Endothelial cell (in vitro differentiated cells): ENCODE measurements at regions not wholly inside any gene's neighbourhood (a gene's known extent, or its start where the extent isn't known, plus 50 kb on each side); places are given as distances from the start of the nearest gene placed in this dataset.

Experiments
- DNase-seq: peaks from one replicate; pipeline ENCODE4 v3.0.0; 2021; ENCODE audit warnings: low spot score
- H3K27ac Mint-ChIP-seq: one replicate; pipeline ENCODE4 v1.8.0; 2021; ENCODE audit warnings: mixed read lengths, inconsistent platforms; ENCODE audit not compliant: unreplicated experiment
- H3K27me3 Mint-ChIP-seq: one replicate; pipeline ENCODE4 v1.8.0; 2021; ENCODE audit warnings: mild to moderate bottlenecking, moderate library complexity, mixed read lengths, inconsistent platforms; ENCODE audit not compliant: unreplicated experiment
- H3K36me3 Mint-ChIP-seq: one replicate; pipeline ENCODE4 v1.8.0; 2021; ENCODE audit warnings: mild to moderate bottlenecking, low read depth, mixed read lengths, inconsistent platforms; ENCODE audit not compliant: unreplicated experiment
- H3K4me1 Mint-ChIP-seq: one replicate; pipeline ENCODE4 v1.8.0; 2021; ENCODE audit warnings: mild to moderate bottlenecking, mixed read lengths, inconsistent platforms; ENCODE audit not compliant: unreplicated experiment
- H3K4me3 Mint-ChIP-seq: one replicate; pipeline ENCODE4 v1.8.0; 2021; ENCODE audit warnings: mild to moderate bottlenecking, mixed read lengths, inconsistent platforms; ENCODE audit not compliant: unreplicated experiment
- H3K9me3 Mint-ChIP-seq: one replicate; pipeline ENCODE4 v1.8.0; 2021; ENCODE audit warnings: mixed read lengths, inconsistent platforms; ENCODE audit not compliant: unreplicated experiment
- CTCF ChIP-seq: fragments of 200-600 bp; sonication (generic); IDR thresholded peaks from one replicate; pipeline ENCODE4 v1.5.0; 2021; ENCODE audit warnings: antibody characterized with exemption; ENCODE audit not compliant: unreplicated experiment

- H3K4me1 Mint-ChIP-seq, result no peaks in the 10 kb centered on the region
- no peaks in the 10 kb centered on the region for H3K36me3 Mint-ChIP-seq
- DNase-seq, result no peak
- H3K27me3 Mint-ChIP-seq, result no peaks in the 10 kb centered on the region
- no peaks in the 10 kb centered on the region for H3K9me3 Mint-ChIP-seq
- no peak for TF ChIP-seq CTCF
- H3K4me3 Mint-ChIP-seq, result no peak overlapping the region
- no peak overlapping the region for H3K27ac Mint-ChIP-seq
Measured at GRCh38 chr2:18276583-18277075, 283.8 kb downstream of the RDH14 start.

GRCh38 chr2:18273205-18273604, 287.2 kb downstream of the RDH14 start:
- no peak for TF ChIP-seq CTCF
- Mint-ChIP-seq H3K9me3 (no peaks in the 10 kb centered on the region), H3K4me3 (no peak overlapping the region), H3K36me3 (no peaks in the 10 kb centered on the region), H3K27me3 (peaks cover 2% of the 10 kb centered on the region), H3K4me1 (no peaks in the 10 kb centered on the region), H3K27ac (no peak overlapping the region)
- no peak for DNase-seq

GRCh38 chr2:18272148-18272494, 288.3 kb downstream of the RDH14 start:
- H3K27me3 Mint-ChIP-seq, result peaks cover 2% of the 10 kb centered on the region
- no peak overlapping the region for H3K27ac Mint-ChIP-seq
- no peak for TF ChIP-seq CTCF
- no peaks in the 10 kb centered on the region for H3K36me3 Mint-ChIP-seq
- no peaks in the 10 kb centered on the region for H3K9me3 Mint-ChIP-seq
- no peak overlapping the region for H3K4me3 Mint-ChIP-seq
- DNase-seq, result no peak
- H3K4me1 Mint-ChIP-seq, result no peaks in the 10 kb centered on the region

GRCh38 chr2:18271370-18272147, 288.9 kb downstream of the RDH14 start:
- H3K36me3 Mint-ChIP-seq, result no peaks in the 10 kb centered on the region
- H3K4me3 Mint-ChIP-seq, result no peak overlapping the region
- no peak for TF ChIP-seq CTCF
- no peak for DNase-seq
- H3K27ac Mint-ChIP-seq, result no peak overlapping the region
- peaks cover 2% of the 10 kb centered on the region for H3K27me3 Mint-ChIP-seq
- H3K9me3 Mint-ChIP-seq, result no peaks in the 10 kb centered on the region
- H3K4me1 Mint-ChIP-seq, result no peaks in the 10 kb centered on the region

- DNase-seq, result no peak
- Mint-ChIP-seq H3K36me3 (no peaks in the 10 kb centered on the region), H3K27me3 (peaks cover 4% of the 10 kb centered on the region), H3K9me3 (no peaks in the 10 kb centered on the region), H3K4me1 (no peaks in the 10 kb centered on the region), H3K27ac (no peak overlapping the region), H3K4me3 (no peak overlapping the region)
- no peak for TF ChIP-seq CTCF
Measured at GRCh38 chr2:18268400-18268799, 292.1 kb downstream of the RDH14 start.
